GM12878 (cell line): ENCODE measurements at regions not wholly inside any gene's neighbourhood (a gene's known extent, or its start where the extent isn't known, plus 50 kb on each side); places are given as distances from the start of the nearest gene placed in this dataset.

Experiments used
- ATAC-seq: fragments of 200-7000 bp; cut with Tn5 transposase; 3 replicates; pipeline ENCODE4 v1.9.1; 2020; ENCODE audit warnings: mild to moderate bottlenecking, moderate library complexity
- BruUV-seq: library from RNA; stranded (reverse); fragments of 400-500 nt; replicated peaks from 2 replicates; lab custom pipeline; 2021; lab: Mats Ljungman, UMichigan
- CTCF ChIA-PET: fragments of 300-600 bp; sonication (Branson Sonifier 250); formaldehyde crosslinking; extraction: SDS; loops from one replicate; lab custom pipeline; 2021; ENCODE audit warnings: inconsistent platforms; lab: Yijun Ruan, JAX
- POLR2A ChIA-PET: fragments of 350-600 bp; formaldehyde crosslinking; extraction: SDS; loops from one replicate; lab custom pipeline; 2021; ENCODE audit warnings: inconsistent platforms; lab: Charles Lee
- RAD21 ChIA-PET: fragments of 300-600 bp; sonication (Branson Sonifier 250); formaldehyde crosslinking; loops from one replicate; lab custom pipeline; 2023; ENCODE audit warnings: antibody characterized with exemption; ENCODE audit not compliant: unreplicated experiment; lab: Charles Lee
- SMC1A ChIA-PET: fragments of 300-600 bp; sonication (Branson Sonifier 250); formaldehyde crosslinking; loops from one replicate; lab custom pipeline; 2023; ENCODE audit not compliant: unreplicated experiment, uncharacterized antibody; lab: Charles Lee
- DNase-seq: peaks from one replicate; pipeline ENCODE4 v3.0.0-alpha.2; 2011; ENCODE audit warnings: low read depth, low spot score
- FAIRE-seq: peaks from 3 replicates; lab custom pipeline; 2011; peaks lifted over from hg19 to GRCh38; lab: Jason Lieb, UNC
- H2AFZ ChIP-seq: 2 replicates; pipeline ENCODE4 v1.6.0; 2011; ENCODE audit warnings: low read depth, low read length, control low read depth; ENCODE audit not compliant: control insufficient read depth
- H3K27ac ChIP-seq: 2 replicates; pipeline ENCODE4 v1.5.1; 2011; ENCODE audit warnings: control low read depth; ENCODE audit not compliant: control insufficient read depth, insufficient read depth
- H3K27me3 ChIP-seq, 2 experiments: replicated peaks in 1 of 2; 2 replicates each; pipeline versions ENCODE4 v1.6.0 to v1.6.1; 2011; ENCODE audit warnings: low read length in 1 of 2; ENCODE audit not compliant: control insufficient read depth in 2 of 2, insufficient read depth in 2 of 2
- H3K36me3 ChIP-seq, 2 experiments: 2 replicates each; pipeline ENCODE4 v1.5.1; 2011; ENCODE audit warnings: low read length in 1 of 2; ENCODE audit not compliant: control insufficient read depth in 2 of 2, insufficient read depth in 2 of 2
- H3K4me1 ChIP-seq: 2 replicates; pipeline ENCODE4 v1.6.1; 2011; ENCODE audit warnings: mild to moderate bottlenecking, low read length, moderate library complexity, mixed read lengths; ENCODE audit not compliant: control insufficient read depth, insufficient read depth
- H3K4me2 ChIP-seq: 2 replicates; pipeline ENCODE4 v1.6.0; 2011; ENCODE audit warnings: control low read depth; ENCODE audit not compliant: control insufficient read depth, insufficient read depth
- H3K4me3 ChIP-seq: fragments of 200-600 bp; sonication (generic); 2 replicates; pipeline ENCODE4 v1.5.1; 2016
- H3K79me2 ChIP-seq: 2 replicates; pipeline ENCODE4 v1.6.0; 2011; ENCODE audit warnings: low read length; ENCODE audit not compliant: control insufficient read depth, insufficient read depth
- H3K9ac ChIP-seq: 2 replicates; pipeline ENCODE4 v1.8.0; 2011; ENCODE audit warnings: low read length, control low read depth, mixed read lengths; ENCODE audit not compliant: control insufficient read depth, insufficient read depth
- H3K9me3 ChIP-seq: replicated peaks from 3 replicates; pipeline ENCODE4 v1.5.1; 2011; ENCODE audit warnings: mild to moderate bottlenecking, low read length; ENCODE audit not compliant: control insufficient read depth, insufficient read depth
- H4K20me1 ChIP-seq: 2 replicates; pipeline ENCODE4 v1.6.0; 2011; ENCODE audit not compliant: control insufficient read depth, insufficient read depth
- BMI1 ChIP-seq: fragments of 450-650 bp; IDR thresholded peaks from 2 replicates; pipeline ENCODE4 v1.6.1; 2016; ENCODE audit warnings: mild to moderate bottlenecking, moderate library complexity, borderline replicate concordance
- CHD4 ChIP-seq: fragments of 200-600 bp; sonication (generic); IDR thresholded peaks from 2 replicates; pipeline ENCODE4 v1.6.1; 2016; ENCODE audit warnings: mild to moderate bottlenecking
- FOXK2 ChIP-seq: fragments of 450-650 bp; IDR thresholded peaks from 2 replicates; pipeline ENCODE4 v1.6.1; 2017; ENCODE audit warnings: mild to moderate bottlenecking, moderate library complexity
- GATAD2B ChIP-seq: fragments of 450-650 bp; conservative IDR thresholded peaks from 2 replicates; pipeline ENCODE4 v1.6.1; 2017; ENCODE audit warnings: low read depth, mild to moderate bottlenecking, moderate library complexity
- HCFC1 ChIP-seq: fragments of 150-350 bp; IDR thresholded peaks from 2 replicates; pipeline ENCODE4 v1.6.1; 2014; ENCODE audit warnings: low read length
- HDAC6 ChIP-seq: fragments of 200-600 bp; sonication (generic); IDR thresholded peaks from one replicate; pipeline ENCODE4 v1.8.0; 2017; ENCODE audit warnings: antibody characterized with exemption; ENCODE audit not compliant: unreplicated experiment
- IRF4 ChIP-seq: IDR thresholded peaks from 2 replicates; pipeline ENCODE4 v1.6.1; 2011; ENCODE audit warnings: low read depth, low read length
- MEF2B ChIP-seq: fragments of 450-650 bp; IDR thresholded peaks from 2 replicates; pipeline ENCODE4 v1.6.1; 2018; ENCODE audit warnings: mild to moderate bottlenecking, moderate library complexity; ENCODE audit not compliant: partially characterized antibody, poor library complexity, severe bottlenecking
- MTA3 ChIP-seq: IDR thresholded peaks from 2 replicates; pipeline ENCODE4 v1.6.1; 2012; ENCODE audit warnings: low read length, inconsistent platforms, borderline replicate concordance
- MXI1 ChIP-seq: fragments of 150-350 bp; IDR thresholded peaks from 2 replicates; pipeline ENCODE4 v1.6.1; 2011; ENCODE audit warnings: low read depth, mild to moderate bottlenecking, inconsistent platforms, low read length, improper control_type of control experiment
- MYB ChIP-seq: fragments of 150-350 bp; IDR thresholded peaks from 2 replicates; pipeline ENCODE4 v1.6.1; 2014; ENCODE audit warnings: mild to moderate bottlenecking, low read depth, low read length, borderline replicate concordance
- NRF1 ChIP-seq: conservative IDR thresholded peaks from 2 replicates; pipeline ENCODE4 v1.6.1; 2011; ENCODE audit warnings: mild to moderate bottlenecking, low read depth, low read length, improper control_type of control experiment
- RELA ChIP-seq: fragments of 450-650 bp; IDR thresholded peaks from 2 replicates; pipeline ENCODE4 v1.8.0; 2014; ENCODE audit warnings: borderline replicate concordance; ENCODE audit not compliant: partially characterized antibody
- SMARCA5 ChIP-seq: fragments of 450-650 bp; IDR thresholded peaks from 2 replicates; pipeline ENCODE4 v1.6.1; 2017; ENCODE audit warnings: mild to moderate bottlenecking
- STAT1 ChIP-seq: fragments of 450-650 bp; conservative IDR thresholded peaks from 2 replicates; pipeline ENCODE4 v1.6.1; 2014; ENCODE audit warnings: antibody characterized with exemption, mild to moderate bottlenecking
- ZBED1 ChIP-seq: IDR thresholded peaks from 2 replicates; pipeline ENCODE4 v1.6.1; 2016; ENCODE audit warnings: borderline replicate concordance
- ZNF217 ChIP-seq: fragments of 450-650 bp; IDR thresholded peaks from 2 replicates; pipeline ENCODE4 v1.6.1; 2017; ENCODE audit warnings: antibody characterized with exemption, mild to moderate bottlenecking
- ZNF24 ChIP-seq: fragments of 450-650 bp; IDR thresholded peaks from 2 replicates; pipeline ENCODE4 v1.6.1; 2017; ENCODE audit warnings: antibody characterized with exemption, mild to moderate bottlenecking
- in situ Hi-C: fragments of 300-500 bp; cut with MboI; formaldehyde crosslinking; loops from 9 replicates; pipeline ENCODE4 v1.14.3; 2018; ENCODE audit warnings: mixed read lengths
- intact Hi-C: fragments of 100-400 bp; cut with micrococcal nuclease; formaldehyde crosslinking; loops from one replicate; pipeline ENCODE4 v1.14.2; 2022; ENCODE audit not compliant: unreplicated experiment
- TF ChIP-seq, protein P1 (sequence below): fragments of 450-650 bp; conservative IDR thresholded peaks from 2 replicates; pipeline ENCODE4 v1.6.1; 2017; ENCODE audit warnings: mild to moderate bottlenecking, moderate library complexity

DNA sequence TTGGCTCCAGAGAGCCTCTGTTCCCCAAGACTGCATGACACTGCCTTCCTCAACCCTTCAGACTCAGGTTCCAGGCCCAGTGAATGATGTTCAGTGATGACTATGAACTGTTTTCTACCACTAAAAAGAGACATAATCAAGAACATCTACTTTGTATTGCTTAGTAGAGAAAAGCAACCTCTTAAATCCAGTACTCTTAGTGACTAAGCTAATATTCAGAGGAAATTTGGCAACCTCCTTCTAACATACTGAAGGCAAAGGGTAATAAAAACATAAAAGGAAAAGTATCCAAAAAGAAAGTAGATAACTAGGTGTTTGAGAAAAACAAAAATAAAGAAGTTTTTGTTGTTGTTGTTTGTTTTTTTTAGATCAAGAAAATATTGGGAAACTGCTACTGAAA, 153.3 kb upstream of the RUNX1 start:
- H3K79me2 ChIP-seq: no peaks in the 10 kb centered on the region
- no peaks in the 10 kb centered on the region; the same call in 2 of the 3 replicates for H3K9me3 ChIP-seq
- in situ Hi-C loops: no loop called here
- SMC1A ChIA-PET: no interaction called here
- ATAC-seq (no peak), DNase-seq (no peak), FAIRE-seq (no peak)
- BruUV-seq: no TSS peak
- H4K20me1 ChIP-seq: no peaks in the 10 kb centered on the region
- no peak overlapping the region for H3K27ac ChIP-seq
- RAD21 ChIA-PET: no interaction called here
- H3K4me3 ChIP-seq: no peak overlapping the region
- H2AFZ ChIP-seq: no peak overlapping the region
- peaks cover 23% of the 10 kb centered on the region for H3K4me1 ChIP-seq
- CTCF ChIA-PET: no interaction called here
- TF ChIP-seq MYB (no peak), HDAC6 (no peak), FOXK2 (no peak), IRF4 (no peak), SMARCA5 (no peak), ZNF24 (no peak), RELA (no peak), ZBED1 (no peak), NRF1 (no peak), BMI1 (no peak), STAT1 (no peak), CHD4 (no peak), HCFC1 (no peak), MXI1 (no peak), ZNF217 (no peak), GATAD2B (no peak), MTA3 (no peak), MEF2B (no peak)
- TF ChIP-seq, protein P1, sequence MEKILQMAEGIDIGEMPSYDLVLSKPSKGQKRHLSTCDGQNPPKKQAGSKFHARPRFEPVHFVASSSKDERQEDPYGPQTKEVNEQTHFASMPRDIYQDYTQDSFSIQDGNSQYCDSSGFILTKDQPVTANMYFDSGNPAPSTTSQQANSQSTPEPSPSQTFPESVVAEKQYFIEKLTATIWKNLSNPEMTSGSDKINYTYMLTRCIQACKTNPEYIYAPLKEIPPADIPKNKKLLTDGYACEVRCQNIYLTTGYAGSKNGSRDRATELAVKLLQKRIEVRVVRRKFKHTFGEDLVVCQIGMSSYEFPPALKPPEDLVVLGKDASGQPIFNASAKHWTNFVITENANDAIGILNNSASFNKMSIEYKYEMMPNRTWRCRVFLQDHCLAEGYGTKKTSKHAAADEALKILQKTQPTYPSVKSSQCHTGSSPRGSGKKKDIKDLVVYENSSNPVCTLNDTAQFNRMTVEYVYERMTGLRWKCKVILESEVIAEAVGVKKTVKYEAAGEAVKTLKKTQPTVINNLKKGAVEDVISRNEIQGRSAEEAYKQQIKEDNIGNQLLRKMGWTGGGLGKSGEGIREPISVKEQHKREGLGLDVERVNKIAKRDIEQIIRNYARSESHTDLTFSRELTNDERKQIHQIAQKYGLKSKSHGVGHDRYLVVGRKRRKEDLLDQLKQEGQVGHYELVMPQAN: no peak
- no peak overlapping the region for H3K4me2 ChIP-seq
- H3K36me3 ChIP-seq: no peaks in the 10 kb centered on the region
- H3K27me3 ChIP-seq: no peaks in the 10 kb centered on the region
- H3K9ac ChIP-seq: no peak overlapping the region
- intact Hi-C loops: no loop called here
- POLR2A ChIA-PET: no interaction called here
